Activated naive CD4-positive, alpha-beta T cell treated with anti-CD3 and anti-CD28 coated beads, Interleukin-2, amount 50 U/mL, for 24 hours (primary cell): ENCODE measurements at regions not wholly inside any gene's neighbourhood (a gene's known extent, or its start where the extent isn't known, plus 50 kb on each side); places are given as distances from the start of the nearest gene placed in this dataset.

Experiments
- H3K27ac Mint-ChIP-seq: one replicate; pipeline ENCODE4 v1.8.0; 2021; ENCODE audit warnings: mild to moderate bottlenecking, mixed read lengths
- H3K27me3 Mint-ChIP-seq: one replicate; pipeline ENCODE4 v1.8.0; 2021; ENCODE audit warnings: mixed read lengths
- H3K36me3 Mint-ChIP-seq: one replicate; pipeline ENCODE4 v1.8.0; 2021; ENCODE audit warnings: mixed read lengths
- H3K4me1 Mint-ChIP-seq: one replicate; pipeline ENCODE4 v1.8.0; 2021; ENCODE audit warnings: mixed read lengths
- H3K4me3 Mint-ChIP-seq: one replicate; pipeline ENCODE4 v1.8.0; 2021; ENCODE audit warnings: mild to moderate bottlenecking, mixed read lengths
- H3K9me3 Mint-ChIP-seq: one replicate; pipeline ENCODE4 v1.8.0; 2021; ENCODE audit warnings: mixed read lengths

GRCh38 chrX:43605351-43605750 lies 50.7 kb upstream of the MAOA start:
- H3K4me1 Mint-ChIP-seq, result no peaks in the 10 kb centered on the region
- H3K27me3 Mint-ChIP-seq, result no peaks in the 10 kb centered on the region
- no peak overlapping the region for H3K4me3 Mint-ChIP-seq
- no peaks in the 10 kb centered on the region for H3K9me3 Mint-ChIP-seq
- no peaks in the 10 kb centered on the region for H3K36me3 Mint-ChIP-seq
- no peak overlapping the region for H3K27ac Mint-ChIP-seq
